ENCODE measurements at regions not wholly inside any gene's neighbourhood (a gene's known extent, or its start where the extent isn't known, plus 50 kb on each side); places are given as distances from the start of the nearest gene placed in this dataset.
"Not testable (repeated sequence)": the region's sequence is repeated elsewhere in the genome, so short reads cannot be mapped to it uniquely, and the experiment has no call there.

GRCh38 chr4:187656959-187657358 lies 338.6 kb upstream of the ZFP42 start:
- DNase-seq (ENCODE audit: low read depth in 2 of 2) = no peak

- DNase-seq (ENCODE audit: low read depth in 2 of 2) = no peak
Measured at GRCh38 chr4:187663076-187663475, 332.5 kb upstream of the ZFP42 start.

- no peak for DNase-seq (ENCODE audit: low read depth in 2 of 2)
Measured at GRCh38 chr4:187664011-187664410, 331.6 kb upstream of the ZFP42 start.

GRCh38 chr4:187665086-187665485 lies 330.5 kb upstream of the ZFP42 start:
- DNase-seq (ENCODE audit: low read depth in 2 of 2) = no peak

- no peak for DNase-seq (ENCODE audit: low read depth in 2 of 2)
Measured at GRCh38 chr4:187666034-187666433, 329.5 kb upstream of the ZFP42 start.

GRCh38 chr4:187666697-187667494 lies 328.7 kb upstream of the ZFP42 start:
- DNase-seq (ENCODE audit: low read depth in 2 of 2) = no peak

- no peak for DNase-seq (ENCODE audit: low read depth in 2 of 2)
Measured at GRCh38 chr4:187668526-187669082, 327.0 kb upstream of the ZFP42 start.

- not testable (repeated sequence) for DNase-seq (ENCODE audit: low read depth in 2 of 2)
Measured at GRCh38 chr4:187671521-187671920, 324.1 kb upstream of the ZFP42 start.

- not testable (repeated sequence) for DNase-seq (ENCODE audit: low read depth in 2 of 2)
Measured at GRCh38 chr4:187671958-187672357, 323.6 kb upstream of the ZFP42 start.

GRCh38 chr4:187672526-187672925 lies 323.0 kb upstream of the ZFP42 start:
- DNase-seq (ENCODE audit: low read depth in 2 of 2) = not testable (repeated sequence)

GRCh38 chr4:187679450-187679849 lies 316.1 kb upstream of the ZFP42 start:
- no peak for DNase-seq (ENCODE audit: low read depth in 2 of 2)

- DNase-seq (ENCODE audit: low read depth in 2 of 2) = no peak
Measured at GRCh38 chr4:187685247-187685646, 310.3 kb upstream of the ZFP42 start.

GRCh38 chr4:187687697-187688096 lies 307.9 kb upstream of the ZFP42 start:
- no peak for DNase-seq (ENCODE audit: low read depth in 2 of 2)

- DNase-seq (ENCODE audit: low read depth in 2 of 2) = no peak
Measured at GRCh38 chr4:187692626-187693025, 302.9 kb upstream of the ZFP42 start.

- not testable (repeated sequence) for DNase-seq (ENCODE audit: low read depth in 2 of 2)
Measured at GRCh38 chr4:187695531-187695930, 300.0 kb upstream of the ZFP42 start.

- no peak for DNase-seq (ENCODE audit: low read depth in 2 of 2)
Measured at GRCh38 chr4:187711586-187711985, 284.0 kb upstream of the ZFP42 start.

GRCh38 chr4:187714957-187715356 lies 280.6 kb upstream of the ZFP42 start:
- no peak for DNase-seq (ENCODE audit: low read depth in 2 of 2)

- DNase-seq (ENCODE audit: low read depth in 2 of 2) = no peak
Measured at GRCh38 chr4:187715466-187715865, 280.1 kb upstream of the ZFP42 start.

- DNase-seq (ENCODE audit: low read depth in 2 of 2) = peak; percentile 14 to 41
Measured at GRCh38 chr4:187724456-187724855, 271.1 kb upstream of the ZFP42 start.

- no peak for DNase-seq (ENCODE audit: low read depth in 2 of 2)
Measured at GRCh38 chr4:187726485-187726884, 269.1 kb upstream of the ZFP42 start.

GRCh38 chr4:187732524-187732923 lies 263.0 kb upstream of the ZFP42 start:
- peak in 1 of 2 donors; percentile 51 for DNase-seq (ENCODE audit: low read depth in 2 of 2)

GRCh38 chr4:187739771-187740170 lies 255.8 kb upstream of the ZFP42 start:
- DNase-seq (ENCODE audit: low read depth in 2 of 2) = no peak

- no peak for DNase-seq (ENCODE audit: low read depth in 2 of 2)
Measured at GRCh38 chr4:187744911-187745310, 250.7 kb upstream of the ZFP42 start.
